T-helper 17 cell (primary cell): ENCODE measurements at regions not wholly inside any gene's neighbourhood (a gene's known extent, or its start where the extent isn't known, plus 50 kb on each side); places are given as distances from the start of the nearest gene placed in this dataset.
"Not testable (repeated sequence)": the region's sequence is repeated elsewhere in the genome, so short reads cannot be mapped to it uniquely, and the experiment has no call there.

Source experiments
- ATAC-seq: fragments of 150-1000 bp; cut with Tn5 transposase; 2 replicates; pipeline ENCODE4 v1.10.0; 2021; ENCODE audit warnings: mild to moderate bottlenecking, moderate library complexity
- DNase-seq, 3 donors: peaks; one replicate each; pipeline versions ENCODE4 v3.0.0 to v3.0.0-alpha.2; 2020 to 2021
- H3K9me3 ChIP-seq: one replicate; pipeline ENCODE4 v1.7.0; 2013; ENCODE audit warnings: low read length, mild to moderate bottlenecking; ENCODE audit not compliant: control insufficient read depth, poor library complexity, severe bottlenecking
- H3K27ac Mint-ChIP-seq: one replicate; pipeline ENCODE4 v1.8.0; 2022; ENCODE audit warnings: mild to moderate bottlenecking, moderate library complexity, mixed read lengths
- H3K27me3 Mint-ChIP-seq: one replicate; pipeline ENCODE4 v1.8.0; 2022; ENCODE audit warnings: mixed read lengths
- H3K36me3 Mint-ChIP-seq: one replicate; pipeline ENCODE4 v1.8.0; 2022; ENCODE audit warnings: low read depth, mixed read lengths
- H3K4me1 Mint-ChIP-seq: one replicate; pipeline ENCODE4 v1.8.0; 2022; ENCODE audit warnings: mild to moderate bottlenecking, mixed read lengths
- H3K4me3 Mint-ChIP-seq: one replicate; pipeline ENCODE4 v1.8.0; 2022; ENCODE audit warnings: mild to moderate bottlenecking, moderate library complexity, mixed read lengths

DNA sequence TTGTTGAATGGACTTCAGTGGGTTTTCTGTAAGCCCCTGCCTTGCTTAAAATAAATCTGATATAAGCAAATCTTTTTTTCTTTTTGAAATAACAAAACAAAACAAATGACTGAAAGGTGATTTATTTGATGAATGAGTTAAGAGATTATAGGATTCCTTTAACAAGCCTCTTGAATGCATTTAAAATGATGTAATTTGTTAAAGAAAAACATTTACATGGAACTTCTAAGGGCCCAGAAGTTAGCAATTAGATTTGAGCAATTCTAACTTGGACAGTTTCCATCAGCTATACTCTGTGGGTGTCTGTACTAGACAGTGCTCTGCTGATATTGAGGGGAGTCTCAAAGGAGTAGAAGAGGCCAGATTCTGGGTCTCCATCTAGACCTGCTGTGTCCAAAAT lies 143.5 kb upstream of the RAG2 start:
- Mint-ChIP-seq H3K4me1 (peaks cover 4% of the 10 kb centered on the region), H3K27me3 (peaks cover 53% of the 10 kb centered on the region), H3K36me3 (no peaks in the 10 kb centered on the region), H3K27ac (no peak overlapping the region), H3K4me3 (no peak overlapping the region)
- DNase-seq: no peak
- ATAC-seq: no peak
- H3K9me3 ChIP-seq: no peaks in the 10 kb centered on the region

DNA sequence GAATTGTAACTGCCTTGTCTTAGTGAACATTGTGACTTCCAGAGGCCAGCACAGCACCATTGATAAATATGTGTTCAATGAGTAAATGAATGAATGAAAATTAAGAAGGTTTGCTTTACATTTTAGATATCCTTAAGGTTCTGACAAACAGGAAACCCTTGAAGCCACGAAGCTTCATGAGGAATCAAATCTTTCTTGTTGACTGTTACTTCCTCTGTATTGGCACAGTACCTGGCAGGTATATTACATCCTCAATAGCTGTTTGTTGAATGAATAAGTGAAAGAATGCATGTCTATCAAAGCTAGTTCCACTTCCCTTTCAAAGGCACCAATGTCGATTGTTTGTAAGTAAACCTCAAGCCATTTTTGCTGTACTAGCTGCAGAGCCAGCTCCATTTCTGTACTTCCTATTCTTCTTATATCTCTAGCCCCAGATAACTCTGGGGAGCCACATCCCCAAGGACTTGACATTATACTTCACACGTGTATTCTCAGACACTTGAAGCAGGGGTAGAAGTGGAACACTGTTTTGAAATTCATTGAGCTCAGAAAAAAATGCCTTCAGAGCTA lies 140.3 kb upstream of the RAG2 start:
- H3K27ac Mint-ChIP-seq: no peak overlapping the region

DNA sequence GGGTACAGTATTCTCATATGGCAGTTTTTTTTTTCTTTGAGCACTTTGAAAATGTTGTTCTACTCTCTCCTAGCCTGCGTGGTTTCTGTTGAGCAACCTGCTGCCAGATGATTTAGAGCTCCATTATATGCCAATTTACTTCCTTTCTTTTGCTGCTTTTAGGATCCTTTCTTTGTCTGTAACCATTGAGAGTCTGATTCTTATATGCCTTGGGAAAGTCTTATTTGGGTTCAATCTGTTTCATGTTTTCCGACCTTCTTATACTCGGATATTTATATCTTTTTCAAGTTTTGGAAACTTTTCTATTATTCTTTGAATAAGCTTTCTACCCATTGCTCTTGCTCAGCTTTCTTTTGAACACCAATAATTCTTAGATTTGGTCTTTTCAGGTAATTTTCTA lies 138.1 kb upstream of the RAG2 start:
- H3K4me3 Mint-ChIP-seq: no peak overlapping the region
- ATAC-seq (no peak), DNase-seq (no peak)
- H3K4me1 Mint-ChIP-seq: no peaks in the 10 kb centered on the region
- no peaks in the 10 kb centered on the region for H3K9me3 ChIP-seq
- H3K27ac Mint-ChIP-seq: no peak overlapping the region
- H3K27me3 Mint-ChIP-seq: peaks cover 55% of the 10 kb centered on the region
- H3K36me3 Mint-ChIP-seq: no peaks in the 10 kb centered on the region

More for the DNA sequence above, 140.3 kb upstream of the RAG2 start:
- H3K9me3 ChIP-seq: no peaks in the 10 kb centered on the region
- Mint-ChIP-seq H3K4me1 (no peaks in the 10 kb centered on the region), H3K4me3 (no peak overlapping the region), H3K27me3 (peaks cover 38% of the 10 kb centered on the region), H3K36me3 (no peaks in the 10 kb centered on the region)
- DNase-seq: no peak
- no peak for ATAC-seq

DNA sequence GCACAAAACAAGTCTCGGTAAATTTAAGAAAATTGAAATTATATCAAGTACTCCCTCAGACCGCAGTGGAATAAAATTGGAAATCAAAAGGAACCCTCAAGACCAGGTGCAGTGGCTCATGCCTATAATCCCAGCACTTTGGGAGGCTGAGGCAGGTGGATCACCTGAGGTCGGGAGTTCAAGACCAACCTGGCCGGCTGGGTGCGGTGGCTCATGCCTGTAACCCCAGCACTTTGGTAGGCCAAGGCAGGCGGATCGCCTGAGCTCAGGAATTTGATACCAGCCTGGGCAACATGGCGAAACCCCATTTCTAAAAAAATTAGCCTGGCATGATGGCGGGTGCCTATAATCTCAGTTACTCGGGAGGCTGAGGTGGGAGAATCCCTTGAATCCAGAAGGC lies 135.7 kb upstream of the RAG2 start:
- H3K4me1 Mint-ChIP-seq, H3K4me3 Mint-ChIP-seq, H3K27ac Mint-ChIP-seq, DNase-seq, H3K36me3 Mint-ChIP-seq, H3K9me3 ChIP-seq, ATAC-seq: not testable (repeated sequence)
- H3K27me3 Mint-ChIP-seq: peaks cover 45% of the 10 kb centered on the region

DNA sequence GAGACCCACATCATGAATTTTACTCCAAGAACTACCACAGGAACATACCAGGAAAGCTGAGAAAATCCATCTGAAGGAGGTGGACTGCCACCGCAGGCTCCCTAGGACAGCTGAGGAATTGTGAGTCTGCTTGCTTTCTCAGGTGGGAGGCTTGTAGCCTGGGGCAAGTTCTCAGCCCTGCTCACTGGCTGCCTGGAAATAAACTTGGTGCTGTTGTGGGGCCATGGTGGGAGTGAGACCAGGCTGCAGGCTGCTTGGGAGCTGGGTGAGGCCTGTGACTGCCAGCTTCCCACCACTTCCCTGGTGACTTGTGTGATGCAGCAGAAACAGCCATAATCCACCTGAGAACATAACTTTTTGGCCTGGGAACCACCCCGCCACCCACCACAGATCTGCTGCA lies 132.7 kb upstream of the RAG2 start:
- H3K36me3 Mint-ChIP-seq: no peaks in the 10 kb centered on the region
- no peak overlapping the region for H3K27ac Mint-ChIP-seq
- no peaks in the 10 kb centered on the region for H3K4me1 Mint-ChIP-seq
- peaks cover 53% of the 10 kb centered on the region for H3K27me3 Mint-ChIP-seq
- H3K9me3 ChIP-seq: peaks cover 5% of the 10 kb centered on the region
- ATAC-seq: no peak
- no peak for DNase-seq
- H3K4me3 Mint-ChIP-seq: no peak overlapping the region

GRCh38 chr11:36729825-36730224 lies 131.8 kb upstream of the RAG2 start:
- Mint-ChIP-seq H3K36me3 (no peaks in the 10 kb centered on the region), H3K27ac (no peak overlapping the region), H3K4me1 (no peaks in the 10 kb centered on the region), H3K4me3 (no peak overlapping the region), H3K27me3 (peaks cover 63% of the 10 kb centered on the region)
- DNase-seq: no peak
- H3K9me3 ChIP-seq: peaks cover 5% of the 10 kb centered on the region
- ATAC-seq: no peak

DNA sequence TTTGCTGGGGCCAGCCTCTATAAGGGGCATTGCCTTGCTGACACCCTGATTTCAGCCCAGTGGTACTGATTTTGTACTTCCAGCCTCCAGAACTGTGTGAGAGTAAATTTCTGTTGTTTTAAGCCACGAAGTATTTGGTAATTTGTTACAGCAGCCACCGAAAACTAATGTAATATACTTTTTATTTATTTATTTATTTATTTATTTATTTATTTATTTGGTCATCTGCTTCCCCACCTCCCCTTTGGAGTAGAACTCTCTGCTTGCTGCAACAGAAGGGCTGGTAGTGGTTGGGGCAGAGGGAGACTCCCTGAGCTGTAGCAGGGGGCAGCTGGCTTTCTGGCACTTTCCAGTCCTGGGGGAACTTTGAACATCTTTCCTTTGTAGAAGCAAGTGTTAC lies 128.4 kb upstream of the RAG2 start:
- DNase-seq (no peak), ATAC-seq (no peak)
- peaks cover 73% of the 10 kb centered on the region for H3K27me3 Mint-ChIP-seq
- no peaks in the 10 kb centered on the region for H3K36me3 Mint-ChIP-seq
- H3K9me3 ChIP-seq: peaks cover 5% of the 10 kb centered on the region
- no peak overlapping the region for H3K4me3 Mint-ChIP-seq
- H3K27ac Mint-ChIP-seq: no peak overlapping the region
- no peaks in the 10 kb centered on the region for H3K4me1 Mint-ChIP-seq

DNA sequence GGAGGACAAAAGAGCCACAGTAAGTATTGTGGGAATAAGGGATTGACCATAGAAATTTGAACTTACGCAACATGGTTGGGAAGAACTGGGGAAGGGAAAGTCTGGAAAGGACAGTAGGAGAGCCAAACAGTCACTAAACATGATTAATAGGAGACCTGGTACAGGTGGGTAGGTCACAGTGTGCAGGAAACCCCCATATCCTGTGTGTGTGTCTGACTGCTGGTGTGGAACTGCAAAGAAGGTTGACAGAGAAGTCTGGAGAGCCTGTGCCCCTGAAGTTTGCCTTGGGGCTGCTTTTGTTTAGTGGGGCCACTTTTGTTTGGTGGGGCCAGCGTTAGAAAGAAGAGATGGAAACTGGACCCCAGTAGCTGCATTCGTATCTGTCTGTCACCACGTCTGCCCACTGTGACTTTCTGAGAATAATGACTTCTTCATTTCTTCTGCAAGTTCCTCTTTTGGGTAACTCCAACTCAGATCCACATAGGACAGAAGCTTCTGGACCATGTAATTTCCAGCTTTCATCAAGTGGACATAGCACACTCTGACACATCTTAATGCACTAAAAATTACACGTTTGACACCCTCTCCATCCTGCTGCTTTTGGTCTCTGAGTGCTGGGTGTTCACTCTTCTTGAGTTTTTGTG lies 126.8 kb upstream of the RAG2 start:
- no peak overlapping the region for H3K4me3 Mint-ChIP-seq
- peaks cover 5% of the 10 kb centered on the region for H3K9me3 ChIP-seq
- H3K4me1 Mint-ChIP-seq: no peaks in the 10 kb centered on the region
- DNase-seq: no peak
- no peak for ATAC-seq
- no peak overlapping the region for H3K27ac Mint-ChIP-seq
- H3K27me3 Mint-ChIP-seq: peaks cover 68% of the 10 kb centered on the region
- H3K36me3 Mint-ChIP-seq: no peaks in the 10 kb centered on the region

GRCh38 chr11:36722421-36722820 lies 124.4 kb upstream of the RAG2 start:
- H3K9me3 ChIP-seq: peaks cover 2% of the 10 kb centered on the region
- Mint-ChIP-seq H3K36me3 (no peaks in the 10 kb centered on the region), H3K4me1 (no peaks in the 10 kb centered on the region), H3K4me3 (no peak overlapping the region), H3K27me3 (peaks cover 63% of the 10 kb centered on the region), H3K27ac (no peak overlapping the region)
- no peak for ATAC-seq
- DNase-seq: no peak

DNA sequence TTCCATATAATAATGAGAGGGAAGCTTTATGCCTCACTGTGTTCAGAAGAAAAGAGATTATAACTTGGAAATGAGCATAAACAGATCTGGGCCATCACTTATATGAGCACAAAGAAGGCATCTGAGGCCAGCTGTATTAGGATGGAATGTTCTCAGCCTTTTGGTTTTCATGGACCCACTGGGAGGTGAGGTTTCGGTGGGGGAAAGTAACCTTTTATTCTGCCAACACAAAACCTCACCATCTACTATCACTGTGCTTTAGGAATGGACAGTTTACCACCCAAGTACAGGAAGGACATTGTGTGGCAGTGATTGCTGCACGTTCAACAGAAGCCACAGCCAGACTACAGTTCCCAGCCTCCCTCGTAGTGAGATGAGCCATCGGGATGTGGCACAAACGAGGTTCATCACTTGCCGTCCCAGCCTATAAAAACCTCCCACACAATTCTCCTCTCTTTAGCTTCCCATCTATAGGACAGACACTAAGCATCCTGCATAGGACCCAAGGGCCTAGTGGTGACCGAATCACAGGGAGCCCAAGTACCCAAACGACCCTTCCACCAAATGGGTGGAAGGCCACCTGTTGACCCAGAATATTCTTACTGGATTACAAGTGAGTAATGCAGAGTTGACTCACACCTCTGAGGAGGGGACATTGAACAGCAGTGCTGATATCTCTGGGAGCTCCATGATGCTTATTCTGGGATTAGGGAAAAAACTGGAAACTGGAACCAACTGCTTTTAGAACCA lies 121.5 kb upstream of the RAG2 start:
- Mint-ChIP-seq H3K4me1 (no peaks in the 10 kb centered on the region), H3K36me3 (no peaks in the 10 kb centered on the region), H3K27me3 (peaks cover 47% of the 10 kb centered on the region), H3K4me3 (no peak overlapping the region), H3K27ac (no peak overlapping the region)
- ATAC-seq (no peak), DNase-seq (no peak)
- H3K9me3 ChIP-seq: no peaks in the 10 kb centered on the region

GRCh38 chr11:36718451-36718850 lies 120.4 kb upstream of the RAG2 start:
- Mint-ChIP-seq H3K27ac (no peak overlapping the region), H3K4me1 (no peaks in the 10 kb centered on the region), H3K27me3 (peaks cover 47% of the 10 kb centered on the region), H3K4me3 (no peak overlapping the region), H3K36me3 (no peaks in the 10 kb centered on the region)
- ATAC-seq (no peak), DNase-seq (no peak)
- no peaks in the 10 kb centered on the region for H3K9me3 ChIP-seq

- H3K4me3 Mint-ChIP-seq: no peak overlapping the region
- peaks cover 35% of the 10 kb centered on the region for H3K27me3 Mint-ChIP-seq
- DNase-seq (no peak), ATAC-seq (no peak)
- H3K9me3 ChIP-seq: no peaks in the 10 kb centered on the region
- no peak overlapping the region for H3K27ac Mint-ChIP-seq
- no peaks in the 10 kb centered on the region for H3K36me3 Mint-ChIP-seq
- no peaks in the 10 kb centered on the region for H3K4me1 Mint-ChIP-seq
Observed at GRCh38 chr11:36713715-36714114, 115.7 kb upstream of the RAG2 start.

GRCh38 chr11:36711104-36711825 lies 113.2 kb upstream of the RAG2 start:
- H3K27ac Mint-ChIP-seq: no peak overlapping the region
- ATAC-seq (no peak), DNase-seq (no peak)
- no peak overlapping the region for H3K4me3 Mint-ChIP-seq
- peaks cover 3% of the 10 kb centered on the region for H3K36me3 Mint-ChIP-seq
- peaks cover 40% of the 10 kb centered on the region for H3K27me3 Mint-ChIP-seq
- no peaks in the 10 kb centered on the region for H3K9me3 ChIP-seq
- no peaks in the 10 kb centered on the region for H3K4me1 Mint-ChIP-seq
